NCI-H2107 (cell line): ENCODE measurements at regions not wholly inside any gene's neighbourhood (a gene's known extent, or its start where the extent isn't known, plus 50 kb on each side); places are given as distances from the start of the nearest gene placed in this dataset.
"Not testable (repeated sequence)": the region's sequence is repeated elsewhere in the genome, so short reads cannot be mapped to it uniquely, and the experiment has no call there.

Experiments
- DNase-seq: peaks from one replicate; lab custom pipeline; 2025; lab: John Stamatoyannopoulos, UW

GRCh38 chr13:97723655-97724054 lies 229.8 kb upstream of the IPO5 start:
- no peak for DNase-seq

- DNase-seq = no peak
These were observed 229.0 kb upstream of the IPO5 start for GRCh38 chr13:97724450-97724849.

GRCh38 chr13:97726664-97727280 lies 226.7 kb upstream of the IPO5 start:
- no peak for DNase-seq

- DNase-seq = no peak
These were observed 225.5 kb upstream of the IPO5 start for GRCh38 chr13:97727991-97728390.

GRCh38 chr13:97736436-97736835 lies 217.0 kb upstream of the IPO5 start:
- DNase-seq = no peak

GRCh38 chr13:97742084-97742483 lies 211.4 kb upstream of the IPO5 start:
- no peak for DNase-seq

GRCh38 chr13:97743938-97744337 lies 209.5 kb upstream of the IPO5 start:
- no peak for DNase-seq

GRCh38 chr13:97746649-97747048 lies 206.8 kb upstream of the IPO5 start:
- DNase-seq = no peak

GRCh38 chr13:97749174-97749573 lies 204.3 kb upstream of the IPO5 start:
- DNase-seq = no peak

- no peak for DNase-seq
These were observed 202.0 kb upstream of the IPO5 start for GRCh38 chr13:97751477-97751876.

- DNase-seq = no peak
These were observed 200.4 kb upstream of the IPO5 start for GRCh38 chr13:97752961-97753668.

GRCh38 chr13:97753942-97754670 lies 199.4 kb upstream of the IPO5 start:
- no peak for DNase-seq

GRCh38 chr13:97757807-97758206 lies 195.7 kb upstream of the IPO5 start:
- DNase-seq = no peak

- no peak for DNase-seq
These were observed 195.2 kb upstream of the IPO5 start for GRCh38 chr13:97758317-97758716.

- no peak for DNase-seq
These were observed 191.5 kb upstream of the IPO5 start for GRCh38 chr13:97761796-97762540.

GRCh38 chr13:97766749-97767148 lies 186.7 kb upstream of the IPO5 start:
- DNase-seq = no peak

- no peak for DNase-seq
These were observed 185.3 kb upstream of the IPO5 start for GRCh38 chr13:97768134-97768533.

GRCh38 chr13:97770231-97770630 lies 183.2 kb upstream of the IPO5 start:
- not testable (repeated sequence) for DNase-seq

- not testable (repeated sequence) for DNase-seq
These were observed 181.0 kb upstream of the IPO5 start for GRCh38 chr13:97772466-97772865.

GRCh38 chr13:97774391-97775100 lies 178.9 kb upstream of the IPO5 start:
- DNase-seq = not testable (repeated sequence)

- DNase-seq = no peak
These were observed 173.0 kb upstream of the IPO5 start for GRCh38 chr13:97780486-97780885.

GRCh38 chr13:97781891-97782305 lies 171.6 kb upstream of the IPO5 start:
- DNase-seq = no peak
